ENCODE measurements at regions not wholly inside any gene's neighbourhood (a gene's known extent, or its start where the extent isn't known, plus 50 kb on each side); places are given as distances from the start of the nearest gene placed in this dataset.

DNA sequence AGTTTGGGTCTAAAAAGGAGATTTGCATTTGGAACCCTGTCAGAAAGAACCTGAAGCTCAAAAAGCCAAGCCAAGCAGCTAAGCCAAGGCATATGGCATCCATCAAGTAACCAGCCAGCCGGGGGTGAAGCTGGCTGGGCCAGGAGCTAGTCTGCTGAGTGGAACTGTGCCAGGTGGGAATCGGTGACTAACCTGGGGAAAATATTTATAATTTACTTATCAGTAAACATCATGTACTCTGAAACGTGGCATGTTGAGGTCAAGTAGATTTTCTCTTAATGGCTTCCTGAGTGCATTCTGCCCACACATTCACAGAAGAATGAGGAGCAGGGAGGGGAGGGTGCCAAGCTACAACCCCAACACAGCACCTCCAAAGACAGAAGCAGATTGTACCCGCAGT, 70.5 kb upstream of the SESN3 start:
- Histone ChIP-seq H3K9ac (no peak overlapping the region), H3K9me2 (no peaks in the 10 kb centered on the region), H3K79me2 (ENCODE audit: insufficient read depth) (no peaks in the 10 kb centered on the region), H4K20me1 (ENCODE audit: insufficient read depth) (no peaks in the 10 kb centered on the region), H3K4me1 (ENCODE audit: control insufficient read depth in 1 of 2, insufficient read depth in 2 of 2, low read depth in 1 of 2, low read length in 1 of 2) (peaks cover 0 to 24% of the 10 kb centered on the region in 2 experiments; a peak in 1 of 4 replicates), H3F3A (replicated peaks; ENCODE audit: insufficient read depth) (no peaks in the 10 kb centered on the region), H3K9me3 (no peaks in the 10 kb centered on the region), H3K4me2 (no peak overlapping the region), H3K4me3 (ENCODE audit: low read depth in 2 of 2, low read length in 1 of 2) (no peak overlapping the region), H3K27ac (ENCODE audit: low read depth in 2 of 2, low read length in 1 of 2) (no peak overlapping the region; a peak in 1 of 4 replicates), H3K27me3 (ENCODE audit: insufficient read depth) (no peaks in the 10 kb centered on the region; the same call in 1 of the 2 replicates), H2AFZ (ENCODE audit: low read depth) (no peak overlapping the region), H3K36me3 (replicated peaks in 1 of 2; ENCODE audit: control insufficient read depth in 1 of 2, insufficient read depth in 2 of 2, low read length in 1 of 2) (no peaks in the 10 kb centered on the region)
- 23% methylated on average over 4 of the region's 4 CpGs for WGBS (ENCODE audit: low lambda C conversion rate)
- DNase-seq = peak; percentile 29
- ChIA-PET CTCF (no interaction called here), POLR2A (no interaction called here)
- TF ChIP-seq ELF1 (IDR thresholded peaks at IDR 0.05) (no peak), SMC3 (IDR thresholded peaks at IDR 0.05; ENCODE audit: low read depth, low read length) (no peak), EP300 (IDR thresholded peaks at IDR 0.05; ENCODE audit: borderline replicate concordance in 1 of 2, low read depth in 1 of 2, low read length in 1 of 2) (peak in 1 of 2 experiments; percentile 36; a peak in 1 of 4 replicates), GATA2 (CRISPR knock-in tag; IDR thresholded peaks at IDR 0.05) (0 out of 2 replicates have a peak, but pooled peaks have one; percentile 17), FOXJ3 (CRISPR knock-in tag; IDR thresholded peaks at IDR 0.05) (0 out of 2 replicates have a peak, but pooled peaks have one; percentile 35), MXI1 (IDR thresholded peaks at IDR 0.05; ENCODE audit: low read depth, low read length) (0 out of 2 replicates have a peak, but pooled peaks have one; percentile 22), ZBTB33 (IDR thresholded peaks at IDR 0.05; ENCODE audit: borderline replicate concordance, low read depth) (no peak)
- TF ChIP-seq, protein P1, sequence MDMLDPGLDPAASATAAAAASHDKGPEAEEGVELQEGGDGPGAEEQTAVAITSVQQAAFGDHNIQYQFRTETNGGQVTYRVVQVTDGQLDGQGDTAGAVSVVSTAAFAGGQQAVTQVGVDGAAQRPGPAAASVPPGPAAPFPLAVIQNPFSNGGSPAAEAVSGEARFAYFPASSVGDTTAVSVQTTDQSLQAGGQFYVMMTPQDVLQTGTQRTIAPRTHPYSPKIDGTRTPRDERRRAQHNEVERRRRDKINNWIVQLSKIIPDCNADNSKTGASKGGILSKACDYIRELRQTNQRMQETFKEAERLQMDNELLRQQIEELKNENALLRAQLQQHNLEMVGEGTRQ (IDR thresholded peaks at IDR 0.05; ENCODE audit: borderline replicate concordance, low read depth, low read length) = no peak

- no peak overlapping the region for H3K4me3 ChIP-seq (ENCODE audit: low read depth in 2 of 2, low read length in 1 of 2)
- peaks cover 0 to 29% of the 10 kb centered on the region in 2 experiments; a peak in 1 of 4 replicates for H3K4me1 ChIP-seq (ENCODE audit: control insufficient read depth in 1 of 2, insufficient read depth in 2 of 2, low read depth in 1 of 2, low read length in 1 of 2)
- H4K20me1 ChIP-seq (ENCODE audit: insufficient read depth) = no peaks in the 10 kb centered on the region
- H3K27ac ChIP-seq (ENCODE audit: low read depth in 2 of 2, low read length in 1 of 2) = no peak overlapping the region
- no peaks in the 10 kb centered on the region for H3K36me3 ChIP-seq (replicated peaks in 1 of 2; ENCODE audit: control insufficient read depth in 1 of 2, insufficient read depth in 2 of 2, low read length in 1 of 2)
- H3K27me3 ChIP-seq (ENCODE audit: insufficient read depth) = no peaks in the 10 kb centered on the region; the same call in 1 of the 2 replicates
- TF ChIP-seq EZH2phosphoT487 (IDR thresholded peaks at IDR 0.05; ENCODE audit: borderline replicate concordance, low read depth) = no peak
- no peak for TF ChIP-seq GABPA (IDR thresholded peaks at IDR 0.05; ENCODE audit: low read depth)
- TF ChIP-seq MEF2A (IDR thresholded peaks at IDR 0.05; ENCODE audit: borderline replicate concordance, low read depth) = no peak
- TF ChIP-seq POLR2AphosphoS5 (IDR thresholded peaks at IDR 0.05; ENCODE audit: low read depth, low read length) = no peak
- no peak for TF ChIP-seq REST (IDR thresholded peaks at IDR 0.05; ENCODE audit: low read depth, low read length)
- TF ChIP-seq RAD21 (IDR thresholded peaks at IDR 0.05; ENCODE audit: low read length) = no peak
- H3K9me2 ChIP-seq = no peaks in the 10 kb centered on the region
- no peak overlapping the region for H3K9ac ChIP-seq
- no peaks in the 10 kb centered on the region for H3F3A ChIP-seq (replicated peaks; ENCODE audit: insufficient read depth)
- DNase-seq = no peak
- no peaks in the 10 kb centered on the region for H3K9me3 ChIP-seq
- ChIA-PET POLR2A (no interaction called here), CTCF (no interaction called here)
- WGBS (ENCODE audit: low lambda C conversion rate) = 70% methylated on average over 9 of the region's 9 CpGs
- H2AFZ ChIP-seq (ENCODE audit: low read depth) = no peak overlapping the region
- no peaks in the 10 kb centered on the region for H3K79me2 ChIP-seq (ENCODE audit: insufficient read depth)
- H3K4me2 ChIP-seq = no peak overlapping the region
Observed at GRCh38 chr11:95299078-95299679, 68.2 kb upstream of the SESN3 start.
